K562 (cell line): ENCODE measurements at regions not wholly inside any gene's neighbourhood (a gene's known extent, or its start where the extent isn't known, plus 50 kb on each side); places are given as distances from the start of the nearest gene placed in this dataset.

Source experiments
- ARID3A ChIP-seq: IDR thresholded peaks from 2 replicates; pipeline ENCODE4 v1.6.1; 2012; ENCODE audit warnings: low read depth, low read length, improper control_type of control experiment, borderline replicate concordance
- CCAR2 ChIP-seq: fragments of 200-400 bp; formaldehyde crosslinking; IDR thresholded peaks from 2 replicates; pipeline ENCODE4 v1.6.1; 2017; ENCODE audit warnings: mild to moderate bottlenecking, low read depth, low read length
- CREBBP ChIP-seq: IDR thresholded peaks from one replicate; pipeline ENCODE4 v1.6.1; 2012; ENCODE audit warnings: low read depth, mild to moderate bottlenecking, control low read depth, inconsistent platforms, low read length
- STAT5A ChIP-seq: IDR thresholded peaks from 2 replicates; pipeline ENCODE4 v1.6.1; 2012; ENCODE audit warnings: low read length, inconsistent platforms, borderline replicate concordance
- ZNF174 ChIP-seq: fragments of 250-450 bp; sonication (Bioruptor Pico); IDR thresholded peaks from 2 replicates; pipeline ENCODE4 v1.4.0; 2020; ENCODE audit warnings: mild to moderate bottlenecking
- ZNF197 ChIP-seq: fragments of 200-800 bp; sonication (Bioruptor generic); IDR thresholded peaks from 2 replicates; pipeline ENCODE4 v1.6.1; 2016; ENCODE audit warnings: low read depth, missing genetic modification characterization, missing compliant biosample characterization
- TF ChIP-seq, protein P1 (sequence below): fragments of 250-450 bp; sonication (Bioruptor Pico); IDR thresholded peaks from 2 replicates; pipeline ENCODE4 v1.5.0; 2021
- TF ChIP-seq, protein P2 (sequence below), 2 experiments: fragments of 200-800 bp in 1 of 2; sonication (Bioruptor generic) in 1 of 2; sonication (generic) in 1 of 2; formaldehyde crosslinking in 1 of 2; IDR thresholded peaks in 1 of 2; conservative IDR thresholded peaks in 1 of 2; 2 replicates each; pipeline versions ENCODE4 v1.5.0 to v1.6.1; 2016 to 2020; ENCODE audit warnings: missing compliant biosample characterization in 1 of 2, missing genetic modification characterization in 1 of 2, missing genetic modification reagents in 1 of 2

- TF ChIP-seq, protein P1, sequence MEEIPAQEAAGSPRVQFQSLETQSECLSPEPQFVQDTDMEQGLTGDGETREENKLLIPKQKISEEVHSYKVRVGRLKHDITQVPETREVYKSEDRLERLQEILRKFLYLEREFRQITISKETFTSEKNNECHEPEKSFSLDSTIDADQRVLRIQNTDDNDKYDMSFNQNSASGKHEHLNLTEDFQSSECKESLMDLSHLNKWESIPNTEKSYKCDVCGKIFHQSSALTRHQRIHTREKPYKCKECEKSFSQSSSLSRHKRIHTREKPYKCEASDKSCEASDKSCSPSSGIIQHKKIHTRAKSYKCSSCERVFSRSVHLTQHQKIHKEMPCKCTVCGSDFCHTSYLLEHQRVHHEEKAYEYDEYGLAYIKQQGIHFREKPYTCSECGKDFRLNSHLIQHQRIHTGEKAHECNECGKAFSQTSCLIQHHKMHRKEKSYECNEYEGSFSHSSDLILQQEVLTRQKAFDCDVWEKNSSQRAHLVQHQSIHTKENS (CRISPR knock-in tag): no peak
- TF ChIP-seq, protein P2, sequence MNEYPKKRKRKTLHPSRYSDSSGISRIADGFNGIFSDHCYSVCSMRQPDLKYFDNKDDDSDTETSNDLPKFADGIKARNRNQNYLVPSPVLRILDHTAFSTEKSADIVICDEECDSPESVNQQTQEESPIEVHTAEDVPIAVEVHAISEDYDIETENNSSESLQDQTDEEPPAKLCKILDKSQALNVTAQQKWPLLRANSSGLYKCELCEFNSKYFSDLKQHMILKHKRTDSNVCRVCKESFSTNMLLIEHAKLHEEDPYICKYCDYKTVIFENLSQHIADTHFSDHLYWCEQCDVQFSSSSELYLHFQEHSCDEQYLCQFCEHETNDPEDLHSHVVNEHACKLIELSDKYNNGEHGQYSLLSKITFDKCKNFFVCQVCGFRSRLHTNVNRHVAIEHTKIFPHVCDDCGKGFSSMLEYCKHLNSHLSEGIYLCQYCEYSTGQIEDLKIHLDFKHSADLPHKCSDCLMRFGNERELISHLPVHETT (CRISPR knock-in tag; conservative IDR thresholded peaks at IDR 0.05 in 1 of 2, IDR thresholded peaks at IDR 0.05 in 1 of 2): no peak
- TF ChIP-seq ARID3A: no peak
- no peak for TF ChIP-seq ZNF174 (CRISPR knock-in tag)
- TF ChIP-seq CREBBP: no peak
- TF ChIP-seq STAT5A: no peak
- no peak for TF ChIP-seq CCAR2
- no peak for TF ChIP-seq ZNF197
Observed at GRCh38 chr1:219294251-219294650, 120.6 kb downstream of the LYPLAL1 start (continued).
